H9 (cell line): ENCODE measurements at regions not wholly inside any gene's neighbourhood (a gene's known extent, or its start where the extent isn't known, plus 50 kb on each side); places are given as distances from the start of the nearest gene placed in this dataset.
A peak's percentile ranks its signal among the peaks of the same experiment; 100 is the strongest.
"Not testable (repeated sequence)": the region's sequence is repeated elsewhere in the genome, so short reads cannot be mapped to it uniquely, and the experiment has no call there.

Experiments
- DNase-seq: peaks from one replicate; pipeline ENCODE4 v3.0.0-alpha.2; 2017
- H2AFZ ChIP-seq: one replicate; pipeline ENCODE4 v1.6.1; 2013; ENCODE audit warnings: mild to moderate bottlenecking, low read length, control low read depth, moderate library complexity
- H2AK5ac ChIP-seq: 2 replicates; pipeline ENCODE4 v1.6.1; 2013; ENCODE audit warnings: low read length, control low read depth, mixed read lengths; ENCODE audit not compliant: insufficient read length
- H2BK120ac ChIP-seq: one replicate; pipeline ENCODE4 v1.6.1; 2013; ENCODE audit warnings: low read depth, mild to moderate bottlenecking, low read length, control low read depth, inconsistent platforms; ENCODE audit not compliant: poor library complexity, severe bottlenecking
- H2BK12ac ChIP-seq: 2 replicates; pipeline ENCODE4 v1.6.1; 2013; ENCODE audit warnings: low read length, control low read depth, mixed read lengths, low read depth; ENCODE audit not compliant: insufficient read length
- H2BK15ac ChIP-seq: 2 replicates; pipeline ENCODE4 v1.6.1; 2013; ENCODE audit warnings: low read depth, low read length, control low read depth
- H2BK20ac ChIP-seq: one replicate; pipeline ENCODE4 v1.6.1; 2013; ENCODE audit warnings: low read depth, mild to moderate bottlenecking, low read length, control low read depth, inconsistent platforms; ENCODE audit not compliant: poor library complexity, severe bottlenecking
- H2BK5ac ChIP-seq: 2 replicates; pipeline ENCODE4 v1.6.1; 2013; ENCODE audit warnings: low read length, control low read depth, mixed read lengths; ENCODE audit not compliant: insufficient read length
- H3K14ac ChIP-seq: 2 replicates; pipeline ENCODE4 v1.6.1; 2013; ENCODE audit warnings: low read length, control low read depth; ENCODE audit not compliant: insufficient read depth
- H3K18ac ChIP-seq: 2 replicates; pipeline ENCODE4 v1.6.1; 2013; ENCODE audit warnings: low read depth, mild to moderate bottlenecking, mixed read lengths, low read length, control low read depth; ENCODE audit not compliant: insufficient read length
- H3K23ac ChIP-seq: 2 replicates; pipeline ENCODE4 v1.6.1; 2013; ENCODE audit warnings: low read length, control low read depth, mixed read lengths, low read depth; ENCODE audit not compliant: insufficient read length
- H3K23me2 ChIP-seq: 2 replicates; pipeline ENCODE4 v1.6.1; 2013; ENCODE audit warnings: low read depth, mild to moderate bottlenecking, mixed read lengths, low read length, control low read depth; ENCODE audit not compliant: insufficient read length, poor library complexity, severe bottlenecking
- H3K27ac ChIP-seq: 2 replicates; pipeline ENCODE4 v1.5.1; 2013; ENCODE audit warnings: low read length, control low read depth, mixed read lengths, low read depth; ENCODE audit not compliant: insufficient read length
- H3K27me3 ChIP-seq: 2 replicates; pipeline ENCODE4 v1.6.1; 2013; ENCODE audit warnings: low read length, control low read depth, inconsistent platforms; ENCODE audit not compliant: insufficient read depth
- H3K4ac ChIP-seq: 2 replicates; pipeline ENCODE4 v1.6.1; 2013; ENCODE audit warnings: low read depth, mild to moderate bottlenecking, control low read depth, inconsistent platforms, low read length, moderate library complexity
- H3K4me1 ChIP-seq: 2 replicates; pipeline ENCODE4 v1.6.1; 2013; ENCODE audit warnings: low read length, control low read depth, inconsistent platforms; ENCODE audit not compliant: insufficient read depth
- H3K4me2 ChIP-seq: 2 replicates; pipeline ENCODE4 v1.6.1; 2013; ENCODE audit warnings: low read length, control low read depth, mixed read lengths; ENCODE audit not compliant: insufficient read length, insufficient read depth
- H3K56ac ChIP-seq: 2 replicates; pipeline ENCODE4 v1.6.1; 2013; ENCODE audit warnings: low read depth, mild to moderate bottlenecking, mixed read lengths, low read length, control low read depth; ENCODE audit not compliant: insufficient read length
- H3K79me1 ChIP-seq: 2 replicates; pipeline ENCODE4 v1.6.1; 2013; ENCODE audit warnings: low read depth, mild to moderate bottlenecking, moderate library complexity, low read length, control low read depth, inconsistent platforms; ENCODE audit not compliant: insufficient read depth, poor library complexity, severe bottlenecking
- H3K79me2 ChIP-seq: 2 replicates; pipeline ENCODE4 v1.6.1; 2013; ENCODE audit warnings: low read length, control low read depth, inconsistent platforms; ENCODE audit not compliant: insufficient read depth
- H3K9ac ChIP-seq: 2 replicates; pipeline ENCODE4 v1.6.1; 2013; ENCODE audit warnings: low read length, control low read depth, mixed read lengths; ENCODE audit not compliant: insufficient read length; ENCODE audit errors: extremely low read depth
- H3K9me3 ChIP-seq: one replicate; pipeline ENCODE4 v1.6.1; 2013; ENCODE audit warnings: low read depth, low read length, inconsistent platforms; ENCODE audit not compliant: control insufficient read depth
- H3T11ph ChIP-seq: one replicate; pipeline ENCODE4 v1.6.1; 2013; ENCODE audit warnings: mild to moderate bottlenecking, low read length, control low read depth, inconsistent platforms
- H4K20me1 ChIP-seq: one replicate; pipeline ENCODE4 v1.6.1; 2013; ENCODE audit not compliant: control insufficient read depth, insufficient read length, insufficient read depth
- H4K5ac ChIP-seq: 2 replicates; pipeline ENCODE4 v1.6.1; 2013; ENCODE audit warnings: low read depth, mild to moderate bottlenecking, mixed read lengths, low read length, control low read depth; ENCODE audit not compliant: insufficient read length
- H4K8ac ChIP-seq: replicated peaks from 2 replicates; pipeline ENCODE4 v1.6.1; 2013; ENCODE audit warnings: low read length, control low read depth, mixed read lengths, low read depth; ENCODE audit not compliant: insufficient read length
- H4K91ac ChIP-seq: 2 replicates; pipeline ENCODE4 v1.6.1; 2013; ENCODE audit warnings: low read depth, mild to moderate bottlenecking, moderate library complexity, mixed read lengths, low read length, control low read depth; ENCODE audit not compliant: insufficient read length
- H3K27ac Mint-ChIP-seq, 3 experiments: 2 replicates in 2 of 3; 3 replicates in 1 of 3; pipeline ENCODE4 v1.8.0; 2020 to 2021; ENCODE audit warnings: mixed read lengths in 3 of 3, mild to moderate bottlenecking in 1 of 3, moderate library complexity in 1 of 3
- H3K27me3 Mint-ChIP-seq: 2 replicates; pipeline ENCODE4 v1.8.0; 2021; ENCODE audit warnings: low read depth, mild to moderate bottlenecking, moderate library complexity, mixed read lengths
- H3K36me3 Mint-ChIP-seq, 3 experiments: 2 replicates in 2 of 3; 3 replicates in 1 of 3; pipeline ENCODE4 v1.8.0; 2020 to 2021; ENCODE audit warnings: low read depth in 3 of 3, mixed read lengths in 3 of 3; ENCODE audit not compliant: insufficient read depth in 1 of 3
- H3K4me1 Mint-ChIP-seq, 2 experiments: 2 replicates each; pipeline ENCODE4 v1.8.0; 2020; ENCODE audit warnings: mixed read lengths in 2 of 2
- H3K4me3 Mint-ChIP-seq, 2 experiments: 2 replicates in 1 of 2; 3 replicates in 1 of 2; pipeline ENCODE4 v1.8.0; 2020 to 2021; ENCODE audit warnings: mild to moderate bottlenecking in 2 of 2, mixed read lengths in 2 of 2, moderate library complexity in 1 of 2
- H3K9me3 Mint-ChIP-seq, 2 experiments: 2 replicates in 1 of 2; 3 replicates in 1 of 2; pipeline ENCODE4 v1.8.0; 2020; ENCODE audit warnings: mild to moderate bottlenecking in 2 of 2, mixed read lengths in 2 of 2, moderate library complexity in 1 of 2
- WGBS: extraction: QIAGEN DNeasy Blood & Tissue Kit; methylation state at CpG from one replicate; pipeline ENCODE4 v1.1.7; 2013; ENCODE audit warnings: missing lambda C conversion rate, low lambda C conversion rate, mixed read lengths; ENCODE audit not compliant: insufficient read length; ENCODE audit errors: extremely low coverage; 5-methylcytosine and 5-hydroxymethylcytosine counted together
- TF ChIP-seq, protein P1 (sequence below): fragments of 200-600 bp; sonication (generic); conservative IDR thresholded peaks from 3 replicates; pipeline ENCODE4 v1.8.0; 2021; ENCODE audit warnings: antibody characterized with exemption, mild to moderate bottlenecking

DNA sequence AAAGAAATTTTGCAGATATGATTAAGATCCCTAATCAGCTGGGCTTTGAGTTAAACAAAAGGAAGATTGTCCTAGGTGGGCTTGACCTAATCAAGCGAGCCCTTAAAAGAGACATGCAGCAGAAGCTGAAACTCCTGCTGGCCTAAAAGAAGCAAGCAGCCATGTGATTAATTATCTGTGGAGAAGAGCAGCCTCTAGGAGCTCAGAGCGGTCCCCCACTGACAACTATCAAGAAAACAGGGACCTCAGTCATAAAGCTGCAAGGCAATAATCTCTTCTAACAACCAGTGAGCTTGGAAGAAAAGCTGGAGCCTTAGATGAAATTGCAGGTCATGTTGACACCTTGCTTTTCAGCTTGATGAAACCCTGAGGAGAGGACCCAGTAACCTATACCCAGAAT, 288.9 kb upstream of the CLEC14A start:
- no CpG with 5 or more reads among the region's 2 CpGs for WGBS
- peaks cover 0 to 5% (median 0%) of the 10 kb centered on the region in 3 experiments; a peak in 2 of 7 replicates for H3K36me3 Mint-ChIP-seq
- TF ChIP-seq, protein P1, sequence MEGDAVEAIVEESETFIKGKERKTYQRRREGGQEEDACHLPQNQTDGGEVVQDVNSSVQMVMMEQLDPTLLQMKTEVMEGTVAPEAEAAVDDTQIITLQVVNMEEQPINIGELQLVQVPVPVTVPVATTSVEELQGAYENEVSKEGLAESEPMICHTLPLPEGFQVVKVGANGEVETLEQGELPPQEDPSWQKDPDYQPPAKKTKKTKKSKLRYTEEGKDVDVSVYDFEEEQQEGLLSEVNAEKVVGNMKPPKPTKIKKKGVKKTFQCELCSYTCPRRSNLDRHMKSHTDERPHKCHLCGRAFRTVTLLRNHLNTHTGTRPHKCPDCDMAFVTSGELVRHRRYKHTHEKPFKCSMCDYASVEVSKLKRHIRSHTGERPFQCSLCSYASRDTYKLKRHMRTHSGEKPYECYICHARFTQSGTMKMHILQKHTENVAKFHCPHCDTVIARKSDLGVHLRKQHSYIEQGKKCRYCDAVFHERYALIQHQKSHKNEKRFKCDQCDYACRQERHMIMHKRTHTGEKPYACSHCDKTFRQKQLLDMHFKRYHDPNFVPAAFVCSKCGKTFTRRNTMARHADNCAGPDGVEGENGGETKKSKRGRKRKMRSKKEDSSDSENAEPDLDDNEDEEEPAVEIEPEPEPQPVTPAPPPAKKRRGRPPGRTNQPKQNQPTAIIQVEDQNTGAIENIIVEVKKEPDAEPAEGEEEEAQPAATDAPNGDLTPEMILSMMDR, result no peak
- Histone ChIP-seq H3K4me2 (no peak overlapping the region), H3K14ac (no peak overlapping the region), H3K23me2 (no peaks in the 10 kb centered on the region), H2AFZ (no peak overlapping the region), H2AK5ac (no peak overlapping the region), H4K20me1 (no peaks in the 10 kb centered on the region), H4K91ac (no peak overlapping the region), H3K23ac (no peak overlapping the region), H3K9ac (no peak overlapping the region), H3T11ph (no peak overlapping the region), H3K4ac (no peak overlapping the region), H4K5ac (no peak overlapping the region), H2BK15ac (no peak overlapping the region), H3K79me2 (no peaks in the 10 kb centered on the region), H3K56ac (no peak overlapping the region), H2BK120ac (no peak overlapping the region), H2BK12ac (no peak overlapping the region), H2BK5ac (no peak overlapping the region), H4K8ac (no peak overlapping the region), H3K79me1 (no peaks in the 10 kb centered on the region), H3K27me3 (no peaks in the 10 kb centered on the region), H3K4me1 (no peaks in the 10 kb centered on the region), H3K27ac (no peak overlapping the region), H3K18ac (no peak overlapping the region), H2BK20ac (no peak overlapping the region), H3K9me3 (no peaks in the 10 kb centered on the region)
- no peak for DNase-seq
- no peaks in the 10 kb centered on the region; a peak in 3 of 5 replicates for H3K9me3 Mint-ChIP-seq
- no peak overlapping the region for H3K4me3 Mint-ChIP-seq
- peaks cover 2 to 3% of the 10 kb centered on the region in 2 experiments; a peak in 1 of 4 replicates for H3K4me1 Mint-ChIP-seq
- peak overlapping the region in 1 of 3 experiments; percentile 6; a peak in 1 of 7 replicates for H3K27ac Mint-ChIP-seq
- no peaks in the 10 kb centered on the region; the same call in 1 of the 2 replicates for H3K27me3 Mint-ChIP-seq

- not testable (repeated sequence) for H3K9me3 ChIP-seq, H3K4me2 ChIP-seq, H2BK12ac ChIP-seq, H3K36me3 Mint-ChIP-seq, H4K8ac ChIP-seq, H3K27me3 Mint-ChIP-seq, H3K18ac ChIP-seq, H2AFZ ChIP-seq, H3K27ac ChIP-seq, H2AK5ac ChIP-seq, H3K4me1 ChIP-seq, H3K23me2 ChIP-seq, H2BK15ac ChIP-seq, H3K27ac Mint-ChIP-seq, H3K79me2 ChIP-seq, H4K91ac ChIP-seq, H4K20me1 ChIP-seq, H3K79me1 ChIP-seq, H3K14ac ChIP-seq, H3K23ac ChIP-seq, H4K5ac ChIP-seq, H3K27me3 ChIP-seq, H2BK120ac ChIP-seq, H3K4ac ChIP-seq, H3T11ph ChIP-seq, H2BK5ac ChIP-seq, H3K4me3 Mint-ChIP-seq, DNase-seq, H3K56ac ChIP-seq, H3K4me1 Mint-ChIP-seq, H3K9ac ChIP-seq, H2BK20ac ChIP-seq, H3K9me3 Mint-ChIP-seq
- WGBS, result no CpG with 5 or more reads among the region's 5 CpGs
These were observed 288.0 kb upstream of the CLEC14A start for GRCh38 chr14:38543851-38544250.
